MM.1S (cell line): ENCODE measurements at regions not wholly inside any gene's neighbourhood (a gene's known extent, or its start where the extent isn't known, plus 50 kb on each side); places are given as distances from the start of the nearest gene placed in this dataset.

Experiments used
- DNase-seq: peaks from one replicate; pipeline ENCODE4 v3.0.0-alpha.2; 2015
- H2AFZ ChIP-seq: fragments of 300-600 bp; sonication (generic); 2 replicates; pipeline ENCODE4 v1.6.0; 2016; ENCODE audit warnings: antibody characterized with exemption, low read length
- H3F3A ChIP-seq: fragments of 300-600 bp; sonication (generic); 2 replicates; pipeline ENCODE4 v1.6.1; 2016; ENCODE audit warnings: mild to moderate bottlenecking, antibody characterized with exemption, low read length, moderate library complexity, mixed read lengths; ENCODE audit not compliant: insufficient read depth
- H3K27ac ChIP-seq: fragments of 300-600 bp; sonication (generic); 2 replicates; pipeline ENCODE4 v1.5.1; 2016; ENCODE audit warnings: mild to moderate bottlenecking, low read length
- H3K27me3 ChIP-seq: fragments of 300-600 bp; sonication (generic); replicated peaks from 2 replicates; pipeline ENCODE4 v1.6.0; 2016; ENCODE audit warnings: low read length; ENCODE audit not compliant: insufficient read depth
- H3K36me3 ChIP-seq: fragments of 300-600 bp; sonication (generic); replicated peaks from 2 replicates; pipeline ENCODE4 v1.6.1; 2016; ENCODE audit warnings: mild to moderate bottlenecking, low read length, mixed read lengths; ENCODE audit not compliant: insufficient read depth
- H3K4me1 ChIP-seq: fragments of 300-600 bp; sonication (generic); 2 replicates; pipeline ENCODE4 v1.6.1; 2016; ENCODE audit warnings: low read length, mixed read lengths
- H3K4me2 ChIP-seq: fragments of 300-600 bp; sonication (generic); 2 replicates; pipeline ENCODE4 v1.6.0; 2016; ENCODE audit warnings: low read depth, low read length
- H3K4me3 ChIP-seq: fragments of 300-600 bp; sonication (generic); 2 replicates; pipeline ENCODE4 v1.5.1; 2016; ENCODE audit warnings: low read length, mixed read lengths
- H3K79me2 ChIP-seq: fragments of 300-600 bp; sonication (generic); 2 replicates; pipeline ENCODE4 v1.6.1; 2016; ENCODE audit warnings: mixed run types, low read length, mixed read lengths
- H3K9ac ChIP-seq: fragments of 300-600 bp; sonication (generic); 2 replicates; pipeline ENCODE4 v1.6.1; 2016; ENCODE audit warnings: low read length, mixed read lengths
- H3K9me2 ChIP-seq: fragments of 300-600 bp; sonication (generic); replicated peaks from 2 replicates; pipeline ENCODE4 v1.6.1; 2016; ENCODE audit warnings: mild to moderate bottlenecking, low read length, mixed read lengths; ENCODE audit not compliant: insufficient read depth
- H3K9me3 ChIP-seq: fragments of 300-600 bp; sonication (generic); replicated peaks from 2 replicates; pipeline ENCODE4 v1.6.1; 2016; ENCODE audit warnings: mild to moderate bottlenecking, low read length, mixed read lengths; ENCODE audit not compliant: insufficient read depth
- H4K20me1 ChIP-seq: fragments of 300-600 bp; sonication (generic); 2 replicates; pipeline ENCODE4 v1.6.1; 2016; ENCODE audit warnings: mild to moderate bottlenecking, low read length, moderate library complexity, mixed read lengths; ENCODE audit not compliant: insufficient read depth
- CTCF ChIP-seq: fragments of 300-600 bp; sonication (generic); IDR thresholded peaks from 2 replicates; pipeline ENCODE4 v1.5.1; 2016; ENCODE audit warnings: antibody characterized with exemption, low read length, mixed read lengths
- EZH2 ChIP-seq: fragments of 300-600 bp; sonication (generic); optimal IDR thresholded peaks from 2 replicates; pipeline ENCODE3; 2017; ENCODE audit warnings: low read depth, mild to moderate bottlenecking, antibody characterized with exemption, low read length, mixed read lengths
- EZH2phosphoT487 ChIP-seq: fragments of 300-600 bp; sonication (generic); IDR thresholded peaks from 2 replicates; pipeline ENCODE4 v1.6.1; 2018; ENCODE audit warnings: antibody characterized with exemption, low read length

GRCh38 chr3:43872301-43872700, 181.6 kb downstream of the ABHD5 start:
- Histone ChIP-seq H3K4me3 (no peak overlapping the region), H3K79me2 (no peaks in the 10 kb centered on the region), H3K36me3 (no peaks in the 10 kb centered on the region), H3K27ac (no peak overlapping the region), H3K27me3 (no peaks in the 10 kb centered on the region), H3K9me3 (no peaks in the 10 kb centered on the region), H2AFZ (no peak overlapping the region), H3K4me1 (no peaks in the 10 kb centered on the region), H3K9me2 (no peaks in the 10 kb centered on the region), H4K20me1 (no peaks in the 10 kb centered on the region), H3K9ac (no peak overlapping the region), H3K4me2 (no peak overlapping the region), H3F3A (no peaks in the 10 kb centered on the region)
- TF ChIP-seq EZH2 = no peak
- DNase-seq = no peak

- H3K79me2 ChIP-seq = no peaks in the 10 kb centered on the region
- H3F3A ChIP-seq = no peaks in the 10 kb centered on the region
- H3K9me3 ChIP-seq = no peaks in the 10 kb centered on the region
- no peak overlapping the region for H2AFZ ChIP-seq
- H4K20me1 ChIP-seq = no peaks in the 10 kb centered on the region
- no peak for DNase-seq
- TF ChIP-seq CTCF = no peak
- no peak for TF ChIP-seq EZH2phosphoT487
- TF ChIP-seq EZH2 = no peak
- no peak overlapping the region for H3K4me2 ChIP-seq
- H3K4me1 ChIP-seq = no peaks in the 10 kb centered on the region
- H3K4me3 ChIP-seq = no peak overlapping the region
- no peaks in the 10 kb centered on the region for H3K9me2 ChIP-seq
- H3K27ac ChIP-seq = no peak overlapping the region
- H3K9ac ChIP-seq = no peak overlapping the region
- H3K36me3 ChIP-seq = no peaks in the 10 kb centered on the region
- no peaks in the 10 kb centered on the region for H3K27me3 ChIP-seq
Observed at GRCh38 chr3:43872901-43873300, 182.2 kb downstream of the ABHD5 start.

- H3K27ac ChIP-seq = no peak overlapping the region
Observed at GRCh38 chr3:43873723-43874122, 183.0 kb downstream of the ABHD5 start.

More at GRCh38 chr3:43873723-43874122, 183.0 kb downstream of the ABHD5 start:
- H3K4me1 ChIP-seq = no peaks in the 10 kb centered on the region
- no peak overlapping the region for H3K4me2 ChIP-seq
- no peaks in the 10 kb centered on the region for H3F3A ChIP-seq
- no peaks in the 10 kb centered on the region for H3K79me2 ChIP-seq
- no peaks in the 10 kb centered on the region for H3K9me2 ChIP-seq
- H4K20me1 ChIP-seq = no peaks in the 10 kb centered on the region
- no peaks in the 10 kb centered on the region for H3K27me3 ChIP-seq
- no peak overlapping the region for H3K4me3 ChIP-seq
- no peaks in the 10 kb centered on the region for H3K9me3 ChIP-seq
- H3K36me3 ChIP-seq = no peaks in the 10 kb centered on the region
- no peak overlapping the region for H3K9ac ChIP-seq
- no peak for TF ChIP-seq CTCF
- TF ChIP-seq EZH2phosphoT487 = no peak
- no peak for TF ChIP-seq EZH2
- no peak for DNase-seq
- H2AFZ ChIP-seq = no peak overlapping the region
